Activated CD4-positive, alpha-beta T cell treated with anti-CD3 and anti-CD28 coated beads, Interleukin-2, amount 50 U/mL, for 48 hours (primary cell): ENCODE measurements at regions not wholly inside any gene's neighbourhood (a gene's known extent, or its start where the extent isn't known, plus 50 kb on each side); places are given as distances from the start of the nearest gene placed in this dataset.
A peak's percentile ranks its signal among the peaks of the same experiment; 100 is the strongest.

Source experiments
- DNase-seq, 2 experiments: peaks; one replicate each; pipeline ENCODE4 v3.0.0-alpha.2; 2020

DNA sequence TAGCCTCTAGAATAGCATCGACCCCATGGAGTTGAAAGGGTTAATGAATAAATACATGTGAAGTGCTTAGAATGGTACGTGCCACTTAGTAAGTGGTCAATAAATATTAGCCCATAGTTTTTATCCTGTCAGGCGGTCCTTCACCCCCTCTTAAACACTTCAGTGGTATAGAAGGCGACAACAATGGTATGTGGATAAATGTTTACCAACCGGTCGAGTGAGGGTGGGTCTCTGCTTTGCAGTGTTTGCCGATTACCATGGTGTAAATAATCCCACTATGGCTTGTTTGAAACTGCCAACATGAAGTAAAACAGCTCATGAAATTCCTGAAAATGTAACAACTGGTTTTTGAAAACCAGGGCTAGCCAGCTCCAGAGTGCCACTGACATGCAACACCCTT, 541.2 kb downstream of the BUD13 start:
- no peak for DNase-seq

DNA sequence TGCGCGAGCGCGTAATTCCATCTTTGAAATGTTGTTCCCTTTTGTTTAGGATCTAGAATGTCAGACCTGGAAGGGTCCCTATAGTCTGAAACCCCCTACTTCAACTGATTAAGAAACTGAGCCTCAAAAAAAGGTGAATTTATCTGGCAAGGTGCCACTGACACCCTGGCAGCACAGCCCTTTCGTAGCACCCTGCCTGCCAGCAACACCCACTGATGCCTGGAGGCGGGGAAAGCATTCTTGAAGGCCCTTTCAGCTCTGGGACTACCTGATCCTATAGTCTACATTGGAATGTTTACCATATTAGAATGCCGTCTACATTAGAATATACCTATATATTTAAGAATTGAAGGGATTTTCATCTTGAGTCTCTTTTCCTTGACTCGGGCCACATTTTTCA, 542.3 kb downstream of the BUD13 start:
- DNase-seq, result no peak

DNA sequence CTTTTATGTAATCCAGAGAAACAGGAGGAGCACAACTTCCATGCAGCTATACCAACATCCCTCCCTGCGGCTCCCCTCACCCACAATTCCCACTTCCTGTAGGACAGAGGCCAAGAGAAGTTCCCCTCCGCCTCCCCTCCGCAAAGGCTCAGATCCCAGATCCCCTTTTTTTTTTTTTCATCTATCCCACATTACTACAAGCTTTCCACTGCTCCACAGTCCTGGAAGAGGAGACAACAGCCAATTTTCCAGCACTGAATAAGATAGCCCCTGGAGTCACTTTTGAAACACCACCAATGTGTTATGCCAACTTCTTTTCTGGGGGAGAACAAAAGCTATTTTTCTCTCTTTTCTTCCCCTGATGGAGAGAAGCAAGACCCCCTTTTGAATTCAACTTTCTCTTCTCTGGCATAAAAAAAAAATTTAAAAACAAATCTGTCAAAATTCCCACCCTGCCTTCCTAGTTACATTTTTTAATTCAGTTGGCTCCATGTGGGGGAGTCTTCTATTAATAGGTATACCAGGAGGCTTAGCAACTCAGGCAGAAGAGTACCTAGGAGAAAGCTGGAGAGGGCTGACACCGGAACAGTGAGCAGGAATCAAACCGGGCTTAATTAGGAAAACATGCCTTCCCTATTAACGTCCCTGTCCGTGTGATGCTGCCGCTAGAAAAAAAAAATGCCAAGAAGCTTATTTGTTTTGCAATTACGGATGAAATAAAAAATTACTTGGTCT, 543.4 kb downstream of the BUD13 start:
- no peak for DNase-seq

DNA sequence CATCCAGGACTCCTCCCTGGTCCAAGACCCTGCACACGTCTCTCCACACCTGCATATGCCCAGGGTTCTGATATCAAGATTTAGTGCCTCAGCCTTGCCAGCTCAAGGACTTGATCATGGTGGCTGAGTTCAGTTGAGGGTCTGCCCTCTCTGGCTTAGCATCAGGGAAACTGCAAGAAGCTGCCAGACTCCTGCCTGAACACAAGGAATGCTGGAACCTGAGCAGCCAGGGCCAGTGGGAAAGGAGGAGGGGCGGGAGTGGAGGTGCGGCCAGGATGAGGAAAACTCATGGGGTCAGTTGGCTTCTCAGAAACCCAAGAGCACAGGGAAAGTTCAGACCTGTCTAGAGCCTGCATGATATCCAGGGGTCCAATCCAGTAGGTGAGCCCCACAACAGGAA, 546.1 kb downstream of the BUD13 start:
- no peak for DNase-seq

DNA sequence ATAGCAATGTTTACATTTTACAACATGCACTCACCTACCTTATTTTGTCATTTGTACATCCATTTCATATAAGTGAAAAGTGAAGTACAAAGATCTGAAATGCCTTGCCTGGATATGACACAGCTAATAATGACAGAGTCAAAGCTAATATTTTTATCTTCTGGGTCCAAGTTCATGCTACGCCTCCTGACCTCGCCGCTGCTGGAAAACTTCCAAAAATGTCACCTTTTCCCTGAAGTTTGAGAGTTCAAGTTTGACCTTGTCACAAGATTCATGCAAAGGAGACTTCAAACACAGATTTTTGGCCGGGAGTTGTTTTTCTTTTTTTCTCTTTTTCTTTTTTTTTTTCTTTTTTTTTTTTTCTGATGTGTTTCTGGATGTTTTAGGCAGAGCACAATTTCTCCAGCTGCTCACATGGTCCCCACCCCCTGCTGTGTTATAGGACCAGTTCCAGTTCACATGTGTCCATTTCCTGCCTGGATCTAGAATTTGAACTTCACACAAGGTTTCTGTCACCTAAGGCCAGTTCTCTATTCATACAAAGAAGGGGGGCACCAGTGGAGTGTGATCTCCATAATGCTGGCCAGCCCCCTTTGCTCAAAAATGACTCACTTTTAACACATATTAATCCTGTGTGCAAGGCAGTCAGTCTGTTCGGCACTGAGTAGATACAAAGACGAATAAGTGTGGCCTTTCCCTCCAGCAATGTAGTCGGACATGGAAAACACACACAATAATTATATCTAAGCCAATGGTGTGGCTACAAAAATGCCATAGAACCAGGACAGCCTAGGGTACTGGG, 546.8 kb downstream of the BUD13 start:
- no peak for DNase-seq

DNA sequence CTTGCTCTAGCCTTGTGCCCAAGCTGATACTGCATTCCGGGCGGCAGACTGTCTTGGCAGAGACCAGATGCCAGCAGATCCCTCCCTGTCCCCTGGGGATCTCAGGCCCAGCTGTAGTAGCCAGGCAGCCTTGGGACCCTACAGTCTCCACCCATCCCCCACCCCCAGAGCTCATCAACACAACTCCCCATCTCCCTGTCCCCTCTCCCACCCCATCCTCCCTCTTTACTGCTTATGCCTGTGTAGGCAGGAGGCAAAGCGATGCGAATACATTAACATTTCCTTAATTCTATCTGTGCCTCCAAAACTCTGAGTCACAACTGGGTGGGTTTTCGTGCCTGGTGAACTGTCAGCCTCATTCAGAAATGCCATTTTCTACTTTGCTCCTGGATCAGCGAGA, 547.6 kb downstream of the BUD13 start:
- DNase-seq, result no peak

DNA sequence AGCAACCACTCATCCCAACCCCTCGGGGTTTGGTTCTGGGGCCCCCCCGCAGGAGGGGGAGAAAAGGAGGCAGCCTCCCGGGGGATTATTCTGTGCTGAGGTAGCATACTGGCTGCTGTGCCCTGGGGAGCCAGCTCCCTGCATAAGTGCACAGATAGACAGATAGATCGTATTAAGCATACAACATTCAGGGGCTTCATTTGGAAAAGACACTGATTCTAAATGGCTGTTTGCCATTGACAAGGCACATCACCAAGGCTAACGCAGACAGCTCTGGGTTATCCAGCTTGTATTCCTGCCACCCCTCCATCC, 547.9 kb downstream of the BUD13 start:
- no peak for DNase-seq

DNA sequence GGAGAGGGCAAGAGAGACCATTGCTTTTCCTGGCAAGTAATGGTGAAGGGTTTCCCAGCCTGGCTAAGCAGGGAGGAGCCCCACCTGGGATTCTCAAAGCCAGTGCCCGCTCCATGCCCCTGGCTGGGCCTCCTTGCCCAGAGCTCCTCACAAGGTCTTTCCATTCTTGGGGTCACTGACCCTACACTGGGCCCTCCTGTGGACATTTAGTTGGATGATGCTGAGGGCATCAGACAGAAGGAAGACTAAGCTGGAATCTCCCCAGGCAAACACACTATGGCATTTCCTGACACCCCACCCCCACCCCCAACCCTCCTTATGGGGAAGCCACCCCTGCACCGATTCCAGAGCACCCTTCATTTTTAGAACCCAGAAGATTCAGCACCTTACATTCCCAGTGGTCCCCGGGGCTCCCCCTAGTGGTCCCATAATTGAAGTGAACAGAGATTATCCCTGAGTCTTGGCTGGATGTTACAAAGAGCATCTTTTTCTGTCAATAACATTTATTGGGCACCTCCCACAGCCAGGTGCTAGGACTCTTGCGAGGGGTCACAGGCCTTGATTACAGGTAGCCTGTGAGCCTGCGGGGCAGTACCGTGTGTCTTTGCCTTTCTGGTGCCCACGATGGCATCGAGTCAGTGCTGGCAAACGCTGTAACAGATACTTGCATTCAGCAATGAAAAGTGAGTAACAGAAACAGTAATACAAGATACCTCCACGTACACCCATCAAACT, 548.5 kb downstream of the BUD13 start:
- peak; percentile 45 to 55 for DNase-seq

DNA sequence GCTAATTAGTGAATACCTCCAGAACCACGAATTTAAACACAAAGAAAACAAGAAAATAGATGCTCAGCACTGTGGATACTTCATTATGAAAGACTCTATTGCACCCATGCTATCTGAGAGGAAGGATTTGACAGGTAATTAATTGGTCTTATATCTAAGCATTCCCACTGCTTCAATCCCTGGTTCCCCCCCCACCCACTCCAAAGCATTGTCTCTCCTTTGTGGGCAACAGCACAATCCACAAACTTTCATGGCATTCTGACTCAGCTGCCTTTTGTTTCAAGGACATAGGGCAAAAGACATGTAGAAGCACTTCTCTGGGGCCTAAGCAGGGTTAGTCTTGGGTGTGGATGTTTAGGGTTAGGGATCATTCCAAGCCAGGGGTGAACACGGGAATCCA, 551.4 kb downstream of the BUD13 start:
- DNase-seq, result no peak

DNA sequence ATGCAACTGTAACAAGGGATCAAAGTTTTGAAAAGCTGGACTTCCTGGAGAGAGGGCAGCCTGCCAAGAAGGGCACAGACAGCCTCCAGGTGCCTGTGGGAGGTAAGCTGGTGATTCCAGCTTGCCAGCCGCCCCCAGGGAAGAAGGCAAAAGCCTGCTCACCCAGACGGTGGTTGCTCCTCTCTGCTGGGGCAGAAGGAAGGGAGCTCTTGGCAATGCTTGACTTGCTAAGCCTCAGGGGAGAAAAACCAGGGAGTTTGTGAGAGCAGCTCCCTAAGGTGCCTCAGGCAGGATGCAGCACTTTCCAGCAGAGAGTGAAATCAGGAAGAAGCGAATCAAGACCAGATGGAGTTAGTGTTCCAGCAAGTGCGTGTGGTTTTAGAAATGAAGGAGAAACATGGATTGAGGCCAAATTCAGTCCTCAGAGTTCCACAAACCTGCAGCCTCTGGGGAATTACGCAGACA, 553.6 kb downstream of the BUD13 start:
- DNase-seq, result no peak

DNA sequence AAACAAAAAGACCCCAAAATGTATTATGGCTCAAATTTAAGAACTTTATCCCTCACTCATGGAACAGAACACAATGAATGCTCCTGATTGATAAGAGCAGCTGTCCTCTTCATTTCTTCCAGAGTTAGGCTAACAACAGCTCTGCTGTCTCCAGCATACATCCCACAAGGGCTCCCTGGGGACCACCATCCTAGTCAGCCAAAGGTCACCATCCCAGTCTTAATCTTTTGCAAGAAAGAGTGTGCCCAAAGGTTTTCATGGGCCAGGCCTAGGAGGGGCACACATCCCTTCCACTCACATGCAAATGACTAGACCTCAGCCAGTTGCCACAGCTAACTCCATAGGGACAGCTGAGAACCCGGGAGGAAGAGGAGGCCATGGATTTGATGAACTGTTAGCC, 555.3 kb downstream of the BUD13 start:
- DNase-seq, result no peak

DNA sequence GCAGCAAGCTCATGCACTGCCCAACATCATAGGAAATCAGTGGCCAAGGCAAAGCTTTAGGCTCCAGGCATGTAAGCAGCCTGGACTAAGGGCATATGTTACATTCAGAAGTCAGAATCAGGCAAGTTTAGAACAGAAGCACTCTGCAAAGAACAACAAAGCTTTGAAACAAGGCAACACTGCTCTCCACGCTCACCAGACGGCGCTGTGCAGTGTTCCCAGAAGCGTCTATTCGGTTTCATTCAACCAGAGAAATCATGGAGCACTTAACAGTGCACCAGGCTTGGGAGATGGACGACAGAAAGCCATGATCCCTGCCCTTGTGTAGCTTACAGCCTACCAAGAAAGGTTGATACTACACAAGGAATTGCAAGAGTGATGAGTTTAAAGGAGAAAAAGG, 555.8 kb downstream of the BUD13 start:
- peak; percentile 16 to 38 for DNase-seq

DNA sequence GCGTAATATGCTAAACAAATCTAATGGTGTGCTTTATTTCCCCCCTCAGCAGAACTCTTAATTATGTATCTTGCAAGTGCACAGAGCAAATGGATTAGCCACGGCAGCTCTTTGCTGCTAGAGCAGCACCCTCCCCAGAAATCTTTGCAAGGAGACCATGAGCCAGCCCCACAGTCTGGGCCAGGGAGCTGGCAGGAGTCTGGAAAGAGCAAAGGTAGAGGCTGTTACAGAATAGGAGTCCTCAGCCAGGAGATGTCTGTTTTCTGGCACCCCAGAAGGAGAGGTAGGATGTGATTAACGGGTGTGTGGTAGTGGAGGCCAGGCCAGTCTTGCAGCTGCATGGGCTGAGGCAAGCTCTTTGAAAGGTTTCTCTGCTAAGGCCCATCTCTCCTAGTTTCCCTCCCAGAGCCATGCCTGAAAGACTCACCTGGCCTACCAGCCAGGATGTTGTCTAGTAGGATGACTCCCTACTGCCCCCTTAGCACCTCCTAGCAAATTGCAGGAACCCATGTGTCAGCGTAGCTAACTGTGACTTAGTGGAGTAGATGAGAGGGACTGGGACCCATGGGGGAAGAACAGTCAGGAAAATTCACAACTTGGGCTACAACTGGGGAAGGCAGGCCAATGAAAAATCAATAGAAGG, 557.2 kb downstream of the BUD13 start:
- DNase-seq, result no peak

DNA sequence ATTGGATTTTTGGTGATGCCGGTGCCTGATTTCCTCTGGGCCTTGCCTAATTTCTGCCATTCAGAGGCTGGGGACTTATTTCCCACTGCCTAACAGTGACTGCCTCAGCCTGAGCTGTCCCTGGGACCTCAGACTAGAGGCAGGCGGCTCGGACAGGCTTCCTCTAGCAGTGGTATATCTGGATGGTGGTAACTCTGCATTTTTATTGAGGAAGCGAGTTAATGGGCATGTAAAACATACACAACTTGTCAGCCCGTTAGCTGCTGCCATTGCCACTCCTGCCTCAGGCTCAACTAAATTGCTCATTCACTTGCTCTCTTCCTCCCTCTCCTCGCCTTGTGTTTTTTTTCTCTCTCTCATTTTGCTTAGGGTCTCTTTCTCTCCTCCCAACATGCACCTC, 561.6 kb downstream of the BUD13 start:
- no peak for DNase-seq

DNA sequence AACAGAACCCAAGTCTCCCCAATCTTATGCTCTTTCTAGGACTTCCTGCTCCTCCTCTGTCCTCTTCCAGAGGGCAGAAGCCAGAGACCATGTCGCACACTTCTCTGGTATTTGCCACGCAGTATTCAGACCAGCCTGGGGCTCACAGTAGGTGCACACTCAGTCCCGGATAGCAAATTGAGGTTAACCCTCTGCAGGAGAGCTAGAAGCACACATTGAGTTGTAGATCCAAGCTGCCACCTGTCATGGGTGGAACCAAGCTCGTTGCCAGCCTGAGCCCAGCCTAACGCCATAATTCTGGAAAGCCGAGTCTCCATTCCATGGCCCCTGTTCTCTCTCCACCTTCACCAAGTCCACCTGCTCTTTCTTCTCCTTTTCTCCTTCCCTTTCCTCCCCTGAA, 562.1 kb downstream of the BUD13 start:
- no peak for DNase-seq

DNA sequence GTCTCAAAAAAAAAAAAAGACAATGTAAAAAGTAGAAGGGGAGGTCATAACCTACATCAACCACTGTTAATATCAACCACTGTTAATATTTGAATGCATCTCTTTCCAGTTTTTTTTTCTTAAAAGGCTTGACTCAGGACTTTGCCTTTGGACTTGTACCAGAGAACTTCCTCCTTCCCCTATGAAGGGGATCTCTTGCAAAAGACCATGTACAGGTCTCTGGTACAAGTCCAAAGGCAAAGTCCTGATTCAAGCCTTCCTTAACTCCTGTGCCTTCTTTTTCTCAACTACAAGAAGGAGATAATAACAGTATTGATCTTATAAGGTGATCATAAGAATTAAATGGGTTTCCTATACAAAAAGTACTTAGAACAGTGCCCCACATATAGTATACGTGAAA, 563.5 kb downstream of the BUD13 start:
- no peak for DNase-seq

DNA sequence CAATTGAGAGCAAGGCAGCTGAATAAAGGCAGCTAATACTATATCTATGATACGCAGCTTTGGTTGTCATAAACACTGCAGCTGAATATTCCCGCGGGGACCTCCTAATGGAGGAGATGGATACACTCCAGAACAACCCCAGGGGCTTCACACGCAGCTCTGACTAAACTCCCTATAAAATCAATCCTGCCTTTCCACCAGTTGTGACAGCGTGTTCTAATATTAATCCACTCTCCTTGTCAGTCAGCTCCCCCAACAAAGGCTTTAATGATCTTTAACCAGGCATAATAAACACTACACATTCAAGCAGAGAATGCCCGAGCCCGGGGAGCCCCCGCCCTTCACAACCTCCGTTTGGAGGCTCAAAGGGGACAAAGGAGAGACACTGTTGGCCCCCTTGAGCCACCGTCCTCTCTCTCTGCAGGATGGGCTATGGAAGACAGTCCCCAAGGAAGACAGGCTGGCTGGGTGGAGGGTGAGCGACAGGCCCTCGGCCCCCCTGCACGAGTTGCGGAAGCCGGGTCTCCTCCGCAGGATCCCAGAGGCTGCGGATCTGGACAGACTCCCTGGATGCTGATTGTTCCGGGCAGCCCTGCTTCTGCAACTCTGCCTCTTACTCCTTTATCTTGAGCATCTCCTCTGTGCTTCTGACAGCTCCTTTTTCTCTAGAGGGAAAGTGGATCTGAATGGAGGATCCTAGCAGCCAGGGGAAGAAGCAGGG, 565.2 kb downstream of the BUD13 start:
- no peak for DNase-seq

DNA sequence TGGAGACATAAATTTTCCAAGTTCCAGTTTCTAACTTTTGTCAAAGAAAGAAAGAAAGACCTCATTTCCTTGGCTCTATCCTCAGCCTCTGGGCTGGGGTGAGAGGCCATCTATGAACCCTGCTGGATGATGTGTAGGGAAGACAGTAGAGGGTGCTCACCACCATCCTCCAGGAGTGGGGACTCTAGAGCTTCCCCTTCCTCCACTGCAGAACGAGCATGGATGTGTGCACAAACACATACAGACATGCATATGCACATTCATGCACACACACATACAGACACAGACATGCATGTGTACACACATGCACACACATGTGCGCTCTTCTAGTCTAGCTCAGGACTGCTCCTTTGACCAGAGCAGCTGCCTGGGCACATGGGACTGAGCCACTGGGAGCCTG, 565.8 kb downstream of the BUD13 start:
- no peak for DNase-seq

DNA sequence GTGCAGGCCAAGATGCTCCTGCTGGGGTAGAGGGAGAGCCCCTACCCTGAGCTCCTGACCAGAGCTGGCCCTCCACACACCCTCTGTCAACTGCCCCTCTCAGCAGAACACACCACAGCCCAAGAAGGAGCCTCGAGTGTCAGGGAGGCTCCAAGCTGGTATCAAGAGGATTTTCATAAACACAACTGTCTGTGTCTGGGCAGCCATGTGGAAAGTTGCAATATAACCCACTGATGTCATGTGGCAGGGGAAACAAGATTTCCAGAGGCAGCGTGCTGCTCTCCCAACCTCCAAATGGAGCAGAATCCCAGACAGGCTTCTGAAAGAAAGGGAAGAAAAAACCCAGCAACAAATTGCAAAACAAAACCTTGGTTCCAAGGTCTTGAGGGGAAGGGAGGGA, 569.9 kb downstream of the BUD13 start:
- no peak for DNase-seq

DNA sequence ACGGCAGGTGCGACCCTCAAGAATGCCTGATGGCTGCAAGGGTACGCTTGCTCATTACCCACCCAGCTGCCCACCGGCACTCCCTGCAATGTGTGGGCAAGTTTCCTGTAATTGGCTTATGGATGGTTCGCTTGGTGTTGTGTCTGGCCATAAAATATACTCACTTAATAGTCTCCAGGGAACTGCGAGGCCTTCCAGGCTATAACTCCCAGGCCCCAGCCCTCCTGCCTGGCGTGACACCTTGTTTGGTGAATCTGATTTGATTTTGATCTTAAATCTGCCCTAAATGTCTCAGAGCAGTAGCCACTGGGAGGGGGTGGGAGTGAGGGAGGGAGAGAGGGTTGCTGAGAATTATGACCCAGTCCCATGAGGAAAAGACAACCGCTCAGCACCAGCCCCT, 572.2 kb downstream of the BUD13 start:
- no peak for DNase-seq

DNA sequence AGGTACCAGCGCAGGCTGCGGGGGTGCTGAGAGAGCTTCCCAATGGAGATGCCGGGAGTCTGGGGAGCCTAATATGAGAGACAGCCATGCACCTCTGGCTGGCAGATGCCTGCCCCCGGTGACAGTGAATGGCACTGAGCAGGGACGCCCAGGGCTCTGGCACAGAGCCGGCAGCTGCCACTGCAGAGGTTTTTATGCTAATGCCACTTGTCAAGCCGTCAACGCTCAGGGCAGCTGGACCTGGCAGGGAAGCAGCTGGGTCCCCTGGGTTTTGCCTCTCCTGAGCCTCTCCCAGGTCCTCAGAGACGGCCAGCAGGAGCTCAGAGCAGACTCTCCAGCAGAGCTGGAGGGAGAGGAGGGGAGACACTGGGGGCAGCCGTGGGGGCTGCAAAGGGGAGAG, 573.6 kb downstream of the BUD13 start:
- no peak for DNase-seq

DNA sequence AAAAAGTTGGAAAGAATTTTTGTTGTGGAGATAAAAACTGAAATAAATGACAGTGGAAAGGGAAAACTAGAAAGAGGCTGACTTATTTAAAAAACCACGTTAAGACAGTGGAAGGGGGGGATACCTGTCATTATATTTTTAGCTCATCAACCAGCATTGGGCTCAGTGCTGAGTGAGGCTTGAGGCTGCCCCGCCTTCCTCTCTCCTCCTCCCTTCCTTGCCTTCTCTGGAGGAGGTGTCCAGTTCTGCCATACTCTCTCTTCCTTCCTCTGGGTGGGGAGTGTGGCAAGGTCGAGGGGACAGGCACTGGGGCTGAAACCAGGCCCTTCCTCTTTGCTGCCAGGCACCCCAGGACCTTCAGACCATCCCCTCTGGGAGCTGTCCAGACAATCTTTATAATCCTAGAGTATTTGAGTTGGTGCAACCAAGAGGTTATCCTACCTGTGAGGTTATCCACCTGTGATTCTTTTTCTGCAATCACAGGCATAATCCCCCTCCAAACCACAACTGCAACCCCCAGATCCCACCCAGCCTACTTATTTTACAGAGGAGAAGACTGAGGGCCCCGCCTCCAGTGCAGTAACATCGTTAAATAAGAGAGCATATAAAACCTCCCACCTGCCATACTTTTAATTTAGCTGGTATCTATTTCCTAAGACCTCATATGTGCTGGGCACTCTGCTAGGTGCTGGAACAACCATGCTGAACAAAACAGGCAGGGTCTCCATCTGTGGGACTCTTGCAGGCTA, 578.5 kb downstream of the BUD13 start:
- DNase-seq, result no peak
